SJSA1 (cell line): ENCODE measurements at regions not wholly inside any gene's neighbourhood (a gene's known extent, or its start where the extent isn't known, plus 50 kb on each side); places are given as distances from the start of the nearest gene placed in this dataset.

ENCODE experiments used
- DNase-seq, 2 experiments: peaks; one replicate each; pipeline ENCODE4 v3.0.0-alpha.2; 2015 to 2020; ENCODE audit warnings: low spot score in 2 of 2, low read depth in 1 of 2
- H3K27ac ChIP-seq: fragments of 250-450 bp; sonication (Bioruptor Pico); 2 replicates; pipeline ENCODE4 v1.5.1; 2020; ENCODE audit warnings: mild to moderate bottlenecking, moderate library complexity
- H3K27me3 ChIP-seq: fragments of 250-450 bp; sonication (Bioruptor Pico); replicated peaks from 2 replicates; pipeline ENCODE4 v1.5.1; 2020; ENCODE audit warnings: mild to moderate bottlenecking, moderate library complexity
- H3K36me3 ChIP-seq: fragments of 250-450 bp; sonication (Bioruptor Pico); 2 replicates; pipeline ENCODE4 v1.5.1; 2020; ENCODE audit warnings: mild to moderate bottlenecking
- H3K4me1 ChIP-seq: fragments of 250-450 bp; sonication (Bioruptor Pico); replicated peaks from 2 replicates; pipeline ENCODE4 v1.6.1; 2021; ENCODE audit warnings: mild to moderate bottlenecking
- H3K4me3 ChIP-seq: fragments of 250-450 bp; sonication (Bioruptor Pico); 2 replicates; pipeline ENCODE4 v1.5.1; 2020; ENCODE audit warnings: mild to moderate bottlenecking
- H3K9me3 ChIP-seq: fragments of 250-450 bp; sonication (Bioruptor Pico); replicated peaks from 2 replicates; pipeline ENCODE4 v1.5.1; 2020; ENCODE audit warnings: mild to moderate bottlenecking

DNA sequence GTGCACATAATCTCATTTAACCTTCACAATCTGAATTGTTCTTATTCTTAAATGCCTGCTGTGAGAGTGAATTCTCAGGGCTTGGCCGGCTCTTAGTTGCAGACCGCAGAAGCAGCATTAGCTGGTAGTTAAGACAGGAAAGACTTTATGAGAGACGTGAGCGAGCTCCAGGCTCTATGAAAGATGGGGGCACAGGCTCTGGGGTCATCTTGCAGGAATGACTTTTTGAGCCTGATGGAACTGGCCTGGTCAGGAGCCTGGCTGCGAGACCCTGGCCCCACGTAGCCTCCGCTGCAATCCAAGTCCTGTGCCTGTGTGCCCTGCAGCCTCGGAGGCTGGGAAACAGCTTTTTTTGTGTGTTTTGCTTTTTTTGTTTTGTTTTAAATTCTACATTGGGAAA lies 958.8 kb upstream of the ZNF722 start:
- no peaks in the 10 kb centered on the region for H3K4me1 ChIP-seq
- no peak overlapping the region for H3K27ac ChIP-seq
- no peaks in the 10 kb centered on the region; the same call in 1 of the 2 replicates for H3K9me3 ChIP-seq
- no peaks in the 10 kb centered on the region for H3K27me3 ChIP-seq
- H3K36me3 ChIP-seq, result no peaks in the 10 kb centered on the region
- H3K4me3 ChIP-seq, result no peak overlapping the region
- DNase-seq, result no peak

DNA sequence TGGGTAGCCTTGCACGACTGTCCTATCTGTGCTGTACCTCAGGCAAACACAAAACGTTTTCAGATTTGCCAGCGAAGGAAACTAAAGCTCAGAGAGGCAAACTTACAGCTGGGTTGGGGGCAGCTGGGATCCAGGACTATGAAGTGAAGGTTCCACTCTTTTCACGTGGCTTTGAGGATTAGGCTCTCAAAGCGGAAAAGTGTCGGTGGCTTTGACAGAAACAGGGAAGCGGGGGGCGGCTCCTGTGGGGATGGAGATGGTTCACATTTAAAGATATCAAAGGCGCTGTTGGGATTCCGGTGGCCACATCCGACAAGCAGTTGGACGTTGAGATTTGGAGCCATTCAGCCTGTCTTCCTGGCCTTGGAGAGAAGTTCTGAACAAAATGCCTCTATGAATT lies 958.3 kb upstream of the ZNF722 start:
- Histone ChIP-seq H3K36me3 (no peaks in the 10 kb centered on the region), H3K27me3 (no peaks in the 10 kb centered on the region), H3K4me1 (no peaks in the 10 kb centered on the region), H3K27ac (no peak overlapping the region), H3K4me3 (no peak overlapping the region), H3K9me3 (no peaks in the 10 kb centered on the region; the same call in 1 of the 2 replicates)
- DNase-seq, result no peak

DNA sequence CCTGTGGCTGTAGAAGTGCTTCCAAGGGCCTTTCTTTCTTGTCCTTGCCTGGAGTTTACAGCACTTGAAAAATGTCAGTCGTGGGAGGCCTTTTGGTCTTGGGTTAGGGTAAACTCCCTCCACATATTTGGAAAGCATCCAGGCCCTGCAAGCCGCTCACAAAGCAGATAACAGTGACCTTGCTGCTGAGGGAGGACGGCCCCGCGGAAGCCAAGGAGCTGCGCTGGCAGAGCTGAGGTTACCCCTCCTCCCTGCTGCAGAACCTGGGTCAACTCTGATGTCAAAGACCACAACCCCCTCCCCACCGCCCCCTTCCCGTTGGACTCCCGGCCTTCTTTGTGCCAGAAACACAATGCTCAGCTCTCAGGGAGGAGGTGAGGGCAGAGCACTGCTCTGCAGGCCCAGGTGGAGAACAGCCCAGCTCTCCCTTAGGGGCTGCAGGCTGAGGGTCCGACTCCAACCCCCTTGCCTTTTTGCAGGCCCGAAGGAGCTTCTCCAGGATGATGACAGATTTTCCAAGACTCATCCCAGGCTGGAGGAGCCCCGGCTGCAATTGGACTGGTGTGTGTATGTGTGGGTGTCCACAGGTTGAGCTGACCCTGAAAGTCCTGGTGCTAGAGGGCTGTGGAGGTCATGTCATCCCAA lies 957.6 kb upstream of the ZNF722 start:
- no peaks in the 10 kb centered on the region for H3K36me3 ChIP-seq
- H3K4me1 ChIP-seq, result no peaks in the 10 kb centered on the region
- no peak overlapping the region for H3K27ac ChIP-seq
- no peaks in the 10 kb centered on the region for H3K27me3 ChIP-seq
- DNase-seq, result no peak
- H3K9me3 ChIP-seq, result peaks cover 4% of the 10 kb centered on the region; the same call in 1 of the 2 replicates
- no peak overlapping the region for H3K4me3 ChIP-seq

DNA sequence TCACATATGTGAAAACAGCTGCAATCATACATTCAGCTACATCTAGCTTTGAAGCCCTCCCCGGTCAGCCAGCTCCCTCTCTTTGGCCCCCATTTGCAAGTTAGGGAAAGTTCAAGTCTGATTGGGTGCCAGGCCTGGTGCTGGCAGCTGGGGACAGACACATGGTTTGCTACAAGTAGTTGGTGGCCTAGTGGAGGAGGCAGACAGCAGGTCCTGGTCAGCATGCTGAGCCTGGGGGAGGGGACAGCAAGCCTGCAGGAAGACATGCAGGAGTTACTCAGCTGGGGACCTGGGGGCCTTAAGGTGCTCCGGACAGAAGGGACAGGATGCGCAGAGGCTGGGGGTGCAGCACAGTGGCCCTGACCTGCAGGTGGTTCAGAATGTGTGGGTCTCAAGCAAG lies 956.9 kb upstream of the ZNF722 start:
- H3K9me3 ChIP-seq, result peaks cover 4% of the 10 kb centered on the region; the same call in 1 of the 2 replicates
- no peaks in the 10 kb centered on the region for H3K4me1 ChIP-seq
- no peak overlapping the region for H3K27ac ChIP-seq
- no peak overlapping the region for H3K4me3 ChIP-seq
- no peaks in the 10 kb centered on the region for H3K27me3 ChIP-seq
- H3K36me3 ChIP-seq, result no peaks in the 10 kb centered on the region
- no peak for DNase-seq

DNA sequence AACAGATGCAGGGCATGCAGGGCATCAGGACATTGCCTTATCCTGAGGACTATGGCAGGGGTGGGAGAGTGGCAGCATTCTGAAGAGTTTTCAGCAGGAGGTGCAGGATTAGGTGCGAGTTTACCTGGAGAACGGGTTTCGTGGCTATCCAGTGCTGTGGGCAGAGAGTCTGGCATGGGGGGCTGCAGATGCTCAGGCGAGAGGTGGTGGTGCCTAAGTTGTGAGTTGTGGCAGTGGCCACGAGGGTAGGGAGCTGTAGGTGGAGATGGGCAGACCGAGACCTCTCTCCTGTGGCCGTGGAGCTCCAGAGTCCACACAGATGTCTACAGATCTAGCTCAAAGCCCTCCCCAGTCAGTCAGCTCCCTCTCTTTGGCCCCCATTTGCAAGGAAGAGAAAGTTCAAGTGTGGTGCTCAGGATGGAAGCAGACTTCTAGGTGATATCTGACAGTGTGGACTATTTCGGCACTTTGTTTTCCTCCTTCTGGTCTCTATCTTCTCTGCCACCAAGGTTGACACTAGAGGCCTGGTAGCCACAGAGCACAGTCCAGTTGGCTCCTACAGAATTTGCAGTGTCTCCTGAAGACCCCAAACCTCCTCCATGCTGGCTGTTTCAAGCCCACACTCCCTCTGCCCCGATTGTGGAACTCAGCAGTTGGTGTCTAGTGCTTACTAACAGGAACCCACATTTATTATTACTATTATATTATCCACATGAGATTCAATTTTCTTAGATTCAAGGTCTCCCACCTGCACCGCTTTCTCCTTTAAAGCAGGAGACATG lies 955.7 kb upstream of the ZNF722 start:
- Histone ChIP-seq H3K9me3 (0 out of 2 replicates have a peak, but pooled peaks cover 4% of the 10 kb centered on the region), H3K4me1 (no peaks in the 10 kb centered on the region), H3K36me3 (no peaks in the 10 kb centered on the region), H3K27me3 (no peaks in the 10 kb centered on the region), H3K4me3 (no peak overlapping the region), H3K27ac (no peak overlapping the region)
- no peak for DNase-seq

DNA sequence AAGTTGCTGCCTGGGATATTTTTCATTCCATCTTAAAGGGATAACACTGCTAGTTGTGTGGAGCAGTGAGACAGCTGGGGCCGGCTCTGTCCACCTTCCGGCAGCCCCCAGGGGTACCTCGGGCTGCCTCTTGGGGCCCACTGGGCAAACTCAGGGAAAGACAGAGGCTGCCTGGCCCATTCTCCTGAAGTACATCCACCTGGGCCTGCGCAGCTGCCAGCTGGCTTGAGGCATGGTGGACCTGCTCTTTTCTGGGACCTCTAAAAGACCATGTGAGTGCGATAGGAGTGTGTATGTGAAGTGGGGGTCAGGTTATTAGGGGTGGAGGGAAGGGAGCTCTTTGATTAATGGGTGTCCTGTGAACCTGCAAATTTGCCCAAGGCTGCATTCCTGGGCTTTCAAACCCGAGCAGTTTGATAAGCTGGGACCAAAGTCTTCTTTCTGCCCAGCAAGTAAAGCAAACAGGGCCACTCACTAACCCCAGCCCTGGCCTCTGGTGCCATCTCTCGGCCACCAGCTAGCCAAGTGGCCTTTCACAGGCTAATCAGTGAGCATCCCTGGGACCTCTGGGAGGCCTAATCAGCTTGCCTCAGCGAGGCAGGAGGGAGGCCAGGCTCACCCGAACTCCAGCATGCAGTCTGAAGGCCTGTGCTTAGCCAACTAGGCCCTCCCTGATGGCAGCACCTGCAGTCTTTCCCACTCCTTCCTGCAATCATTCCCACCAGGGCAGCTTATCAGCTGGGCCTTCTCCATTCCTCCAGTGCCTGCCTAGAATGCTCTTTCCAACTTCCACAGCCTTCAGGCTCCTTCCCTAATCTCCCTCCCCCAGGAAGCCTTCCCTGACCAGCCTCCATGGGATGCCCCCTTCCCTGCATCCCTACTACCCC lies 954.7 kb upstream of the ZNF722 start:
- DNase-seq, result no peak
- Histone ChIP-seq H3K4me1 (no peaks in the 10 kb centered on the region), H3K9me3 (0 out of 2 replicates have a peak, but pooled peaks cover 4% of the 10 kb centered on the region), H3K4me3 (no peak overlapping the region), H3K27me3 (no peaks in the 10 kb centered on the region), H3K36me3 (no peaks in the 10 kb centered on the region), H3K27ac (no peak overlapping the region)

DNA sequence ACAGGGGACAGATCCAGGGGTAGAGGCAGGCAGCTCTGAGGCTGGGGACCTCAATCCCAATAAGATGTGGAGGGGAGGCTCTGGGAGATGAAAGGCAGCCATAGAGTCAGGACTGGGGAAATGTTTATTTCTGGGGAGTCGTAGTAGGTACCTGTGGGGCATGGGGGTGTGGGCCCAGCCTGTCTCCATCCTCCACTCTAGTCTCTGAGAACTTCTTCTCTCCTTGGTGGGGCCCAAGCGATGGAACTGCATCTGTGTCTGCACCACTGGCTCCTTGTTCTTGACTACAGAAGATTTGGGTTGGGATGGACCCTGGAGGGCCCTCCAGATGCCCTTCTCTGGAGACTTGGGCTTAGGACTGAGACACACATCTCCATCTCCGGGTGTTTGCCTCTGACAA lies 953.9 kb upstream of the ZNF722 start:
- no peak overlapping the region for H3K4me3 ChIP-seq
- H3K27me3 ChIP-seq, result no peaks in the 10 kb centered on the region
- DNase-seq, result no peak
- H3K36me3 ChIP-seq, result no peaks in the 10 kb centered on the region
- 0 out of 2 replicates have a peak, but pooled peaks cover 4% of the 10 kb centered on the region for H3K9me3 ChIP-seq
- H3K27ac ChIP-seq, result no peak overlapping the region
- no peaks in the 10 kb centered on the region for H3K4me1 ChIP-seq

DNA sequence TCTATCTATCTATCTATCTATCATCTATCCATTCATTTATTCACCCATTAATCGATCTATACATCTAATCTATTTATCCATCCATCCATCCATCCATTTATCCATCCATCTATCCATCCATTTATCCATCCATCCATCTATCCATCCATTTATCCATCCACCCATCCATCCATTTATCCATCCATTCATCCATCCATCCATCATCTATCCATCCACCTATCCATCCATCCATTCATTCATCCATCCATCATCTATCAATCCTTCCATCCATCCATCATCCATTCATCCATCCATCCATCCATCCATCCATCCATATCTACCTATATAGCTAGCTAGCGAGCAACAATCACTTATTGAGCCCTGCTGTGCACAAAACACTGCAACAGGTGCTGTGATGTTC lies 953.1 kb upstream of the ZNF722 start:
- Histone ChIP-seq H3K9me3 (0 out of 2 replicates have a peak, but pooled peaks cover 4% of the 10 kb centered on the region), H3K27me3 (no peaks in the 10 kb centered on the region)

DNA sequence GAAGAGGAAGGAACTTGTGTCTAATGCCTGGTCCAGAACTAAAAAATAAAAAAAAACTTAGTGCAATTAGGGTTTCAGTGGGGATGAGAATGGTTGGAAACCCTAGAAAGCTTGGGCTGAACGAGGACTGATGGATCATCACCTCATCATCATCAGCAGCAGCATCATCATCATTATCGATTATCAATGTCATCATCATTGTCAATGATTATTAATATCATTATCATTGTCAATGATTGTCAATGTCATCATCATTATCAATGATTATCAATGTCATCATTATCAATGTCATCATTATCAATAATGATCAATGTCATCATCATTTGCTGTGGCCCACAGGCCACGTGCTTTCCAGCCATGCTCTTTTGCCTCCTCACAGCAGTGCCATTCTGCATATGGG lies 952.0 kb upstream of the ZNF722 start:
- H3K9me3 ChIP-seq, result 0 out of 2 replicates have a peak, but pooled peaks cover 4% of the 10 kb centered on the region
- DNase-seq, result no peak
- H3K4me1 ChIP-seq, result no peaks in the 10 kb centered on the region
- no peak overlapping the region for H3K4me3 ChIP-seq
- H3K36me3 ChIP-seq, result no peaks in the 10 kb centered on the region
- no peak overlapping the region for H3K27ac ChIP-seq
- H3K27me3 ChIP-seq, result no peaks in the 10 kb centered on the region

More for the DNA sequence above, 953.1 kb upstream of the ZNF722 start:
- no peaks in the 10 kb centered on the region for H3K36me3 ChIP-seq
- no peaks in the 10 kb centered on the region for H3K4me1 ChIP-seq
- no peak for DNase-seq
- H3K27ac ChIP-seq, result no peak overlapping the region
- H3K4me3 ChIP-seq, result no peak overlapping the region

DNA sequence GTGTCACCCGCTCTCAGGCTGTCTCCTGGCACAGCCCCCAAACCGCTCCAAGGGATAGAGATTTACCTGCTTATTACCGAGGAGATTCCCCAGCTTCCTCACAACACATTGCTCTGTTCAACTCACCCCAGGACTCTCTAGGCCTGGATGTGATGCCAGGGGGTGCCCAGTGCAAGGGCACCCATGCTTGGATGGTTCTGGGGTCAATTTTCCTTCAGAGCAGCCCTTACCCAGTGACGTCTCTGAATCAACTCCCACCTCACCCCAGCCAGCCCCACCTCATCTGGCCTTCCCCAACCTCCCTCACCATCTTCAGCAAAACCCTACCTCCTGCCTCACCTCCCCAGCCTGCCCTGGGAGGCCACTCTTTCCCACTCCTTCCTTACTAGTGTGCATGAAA lies 951.6 kb upstream of the ZNF722 start:
- Histone ChIP-seq H3K9me3 (0 out of 2 replicates have a peak, but pooled peaks cover 4% of the 10 kb centered on the region), H3K27ac (no peak overlapping the region), H3K4me3 (no peak overlapping the region), H3K4me1 (no peaks in the 10 kb centered on the region), H3K27me3 (no peaks in the 10 kb centered on the region), H3K36me3 (no peaks in the 10 kb centered on the region)
- no peak for DNase-seq

DNA sequence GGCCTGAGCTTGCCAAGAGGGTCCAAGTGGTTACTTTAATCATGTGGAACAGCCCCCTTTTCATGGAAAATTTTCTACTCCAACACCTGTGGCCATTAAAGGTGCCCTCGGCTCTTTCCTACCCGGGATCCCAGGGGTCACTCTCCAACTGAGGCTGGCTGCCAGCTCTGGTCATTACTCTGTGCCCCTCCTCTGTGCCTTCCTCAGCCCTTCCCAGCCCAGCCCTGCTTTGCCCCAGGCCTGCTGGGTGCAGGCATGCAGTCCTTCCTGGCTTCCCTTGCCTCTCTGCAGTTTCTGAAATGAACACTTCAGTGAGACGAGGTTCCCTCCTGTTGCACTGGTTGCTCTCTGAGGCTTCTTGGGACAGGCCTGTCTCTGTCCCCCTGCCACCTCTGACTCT lies 951.1 kb upstream of the ZNF722 start:
- H3K27me3 ChIP-seq, result no peaks in the 10 kb centered on the region
- H3K4me3 ChIP-seq, result no peak overlapping the region
- no peak overlapping the region for H3K27ac ChIP-seq
- 0 out of 2 replicates have a peak, but pooled peaks cover 4% of the 10 kb centered on the region for H3K9me3 ChIP-seq
- H3K36me3 ChIP-seq, result no peaks in the 10 kb centered on the region
- H3K4me1 ChIP-seq, result no peaks in the 10 kb centered on the region
- no peak for DNase-seq

DNA sequence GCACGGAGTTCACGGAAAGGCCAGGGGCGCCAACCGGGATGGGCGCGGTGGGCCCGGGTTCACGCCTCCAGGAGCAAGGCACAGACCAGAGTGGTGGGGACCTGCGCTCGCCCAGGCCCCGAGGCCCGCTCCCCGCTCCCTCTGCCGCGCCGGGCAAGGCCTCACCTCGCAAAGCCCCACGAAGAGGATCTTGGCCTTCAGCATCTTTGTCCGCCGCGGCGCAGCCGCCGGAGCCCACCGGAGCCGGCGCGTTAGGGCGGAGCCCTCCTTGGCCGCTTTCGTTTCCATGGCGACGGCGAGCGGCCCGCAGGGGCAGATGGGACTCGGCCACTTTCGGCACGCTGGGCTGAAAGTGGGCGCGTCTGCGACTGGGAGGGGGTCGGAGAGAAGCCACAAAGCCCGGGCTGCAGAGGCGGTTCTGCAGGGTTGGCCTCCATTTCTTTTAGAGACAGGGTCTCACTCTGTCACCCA lies 944.4 kb upstream of the ZNF722 start:
- Histone ChIP-seq H3K4me1 (no peaks in the 10 kb centered on the region), H3K4me3 (no peak overlapping the region), H3K27ac (no peak overlapping the region), H3K9me3 (no peaks in the 10 kb centered on the region), H3K27me3 (no peaks in the 10 kb centered on the region), H3K36me3 (no peaks in the 10 kb centered on the region)
- DNase-seq, result no peak

DNA sequence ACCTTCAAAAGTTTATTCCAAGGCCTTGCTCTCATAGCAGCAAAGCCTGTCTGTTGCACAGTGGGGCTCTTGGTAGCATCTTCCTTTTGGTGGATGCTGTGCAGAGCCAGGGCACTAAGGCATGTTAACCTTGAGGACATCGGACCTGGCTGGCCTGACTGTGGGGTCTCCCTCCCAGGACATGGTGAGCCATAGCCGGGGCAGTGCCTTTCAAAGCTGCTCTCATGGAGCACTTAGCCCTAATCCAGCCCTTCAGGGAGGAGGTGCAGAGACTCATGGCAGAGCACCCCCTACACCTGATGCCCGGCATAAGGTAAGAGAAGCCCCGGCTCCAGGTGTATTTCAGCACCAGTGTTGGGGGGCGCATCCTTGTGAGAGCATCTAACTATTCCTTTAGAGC lies 941.4 kb upstream of the ZNF722 start:
- Histone ChIP-seq H3K36me3 (no peaks in the 10 kb centered on the region), H3K27me3 (no peaks in the 10 kb centered on the region), H3K4me1 (no peaks in the 10 kb centered on the region), H3K4me3 (no peak overlapping the region), H3K9me3 (no peaks in the 10 kb centered on the region), H3K27ac (no peak overlapping the region)
- DNase-seq, result no peak
